HT-29 (cell line): ENCODE measurements at regions not wholly inside any gene's neighbourhood (a gene's known extent, or its start where the extent isn't known, plus 50 kb on each side); places are given as distances from the start of the nearest gene placed in this dataset.

ENCODE experiments used
- DNase-seq: peaks from one replicate; pipeline ENCODE4 v3.0.0-alpha.2; 2015; ENCODE audit warnings: low spot score

DNA sequence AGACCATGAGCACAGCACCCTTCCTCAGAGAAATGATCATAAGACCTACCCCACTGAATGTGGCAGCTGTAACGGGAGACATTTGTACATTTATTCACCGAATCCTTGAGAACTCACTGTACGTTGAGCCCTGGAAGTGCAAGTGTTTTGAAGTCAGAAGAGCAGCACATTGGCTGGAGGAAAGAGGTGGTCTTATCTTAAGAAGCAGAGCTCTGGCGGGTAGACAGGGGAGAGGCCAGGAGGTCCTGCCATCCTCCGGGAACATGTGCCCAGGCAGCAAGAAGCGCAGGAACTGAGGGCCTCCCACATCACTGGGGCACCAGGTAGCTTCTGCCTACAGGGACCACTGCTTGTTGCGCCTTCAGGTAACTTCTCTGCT, 169.2 kb upstream of the IRF2BP2 start:
- no peak for DNase-seq

DNA sequence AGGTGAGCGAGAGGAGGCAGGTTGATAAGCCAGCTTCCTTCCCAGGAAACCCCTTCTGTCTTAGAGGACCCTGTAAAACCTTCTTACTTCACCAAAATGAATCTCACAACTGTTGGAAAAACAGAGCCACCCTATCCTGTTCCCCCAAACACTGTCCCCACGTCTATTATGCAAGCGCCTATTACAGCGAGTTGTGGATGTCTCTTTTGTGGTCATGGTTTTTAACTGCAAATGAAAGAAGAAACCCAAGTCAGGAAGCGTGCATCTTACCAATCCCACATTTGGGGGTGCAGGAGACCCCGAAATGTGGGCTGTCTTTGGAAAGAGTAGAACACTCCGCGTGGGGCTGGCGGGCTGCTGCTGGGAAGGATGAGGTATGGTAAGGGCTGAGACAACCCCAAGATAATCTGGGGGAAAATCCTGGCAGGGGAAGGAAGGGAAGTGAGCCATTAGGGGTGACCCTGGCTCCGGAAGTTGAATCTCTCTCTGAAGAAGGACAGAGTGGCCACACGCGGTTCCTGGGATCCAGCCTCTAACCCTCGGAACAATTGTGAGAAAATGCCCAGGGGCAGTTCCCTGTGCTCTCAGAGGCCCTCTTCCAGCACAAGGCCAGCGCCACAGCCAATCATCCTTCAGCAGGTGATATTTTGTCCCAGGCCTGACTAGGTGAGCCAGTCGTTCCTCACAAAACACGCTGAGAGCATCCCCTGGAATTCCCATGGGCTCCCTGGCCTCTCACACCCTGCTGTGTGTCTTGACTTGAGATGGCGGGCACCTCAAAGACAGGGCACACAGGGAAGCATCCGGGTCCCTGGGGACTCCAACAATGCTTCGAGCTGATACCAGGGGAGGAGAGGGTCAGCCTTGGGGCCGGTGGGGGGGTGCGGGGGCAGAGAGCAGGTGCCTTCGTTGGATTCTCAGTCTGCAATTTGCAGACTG, 168.5 kb upstream of the IRF2BP2 start:
- no peak for DNase-seq

DNA sequence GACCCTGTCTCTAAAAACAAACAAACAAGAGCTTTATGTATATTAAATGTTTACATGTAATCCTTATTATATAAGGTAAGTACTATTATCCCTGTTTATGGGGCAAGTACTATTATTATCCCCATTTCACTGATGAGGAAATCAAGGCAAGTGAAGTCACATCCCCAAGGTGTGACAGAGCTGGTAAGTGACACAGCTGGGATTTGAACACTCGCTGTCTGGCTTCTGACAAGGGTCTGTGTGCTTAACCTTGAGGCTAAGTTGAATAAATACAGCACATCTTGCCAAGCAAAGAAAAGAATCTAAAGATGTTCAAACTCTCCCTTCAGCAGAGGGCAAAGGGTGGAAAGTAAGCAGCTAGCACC, 167.9 kb upstream of the IRF2BP2 start:
- DNase-seq = no peak

DNA sequence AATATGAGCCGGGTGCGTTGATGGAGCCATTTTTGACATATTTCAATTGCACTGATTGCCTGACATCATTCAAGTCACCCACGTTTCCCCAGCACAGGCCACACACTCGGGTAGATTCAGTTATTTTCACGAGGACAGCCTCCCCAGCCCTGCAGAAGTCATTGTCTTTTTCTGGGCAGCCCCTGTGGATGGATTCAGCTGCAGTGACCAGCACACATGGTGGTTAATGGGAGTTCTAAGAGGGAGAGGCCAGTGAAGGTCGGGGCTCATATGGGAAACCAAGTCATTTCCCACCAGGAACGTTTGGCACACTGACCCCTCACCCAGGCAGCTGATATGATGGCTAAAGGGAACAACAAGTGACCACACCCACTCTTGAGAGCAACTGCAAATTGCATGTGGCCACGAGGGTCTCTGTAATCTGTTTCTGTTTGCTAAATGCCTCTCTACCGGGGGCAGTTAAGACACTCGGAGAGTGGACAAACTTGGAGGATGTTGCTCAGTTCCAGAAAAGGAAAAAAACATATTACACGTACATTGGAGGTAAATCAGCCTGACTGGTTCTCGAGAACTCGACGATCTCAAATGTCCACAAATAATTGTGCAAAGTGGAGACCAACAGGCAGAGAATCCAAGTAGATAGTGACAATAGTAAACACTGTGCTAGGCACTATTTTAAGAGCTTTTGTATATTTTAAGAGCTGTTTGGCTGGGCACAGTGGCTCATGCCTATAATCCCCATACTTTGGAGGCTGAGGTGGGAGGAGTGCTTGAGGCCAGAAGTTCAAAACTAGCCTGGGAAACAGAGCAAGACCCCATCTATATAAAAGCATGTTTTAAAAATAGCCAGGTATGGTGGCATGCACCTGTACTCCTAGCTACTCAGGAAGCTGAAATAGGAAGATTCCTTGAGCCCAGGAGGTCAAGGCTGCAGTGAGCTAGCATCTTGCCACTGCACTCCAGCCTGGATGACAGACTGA, 167.2 kb upstream of the IRF2BP2 start:
- DNase-seq = no peak

DNA sequence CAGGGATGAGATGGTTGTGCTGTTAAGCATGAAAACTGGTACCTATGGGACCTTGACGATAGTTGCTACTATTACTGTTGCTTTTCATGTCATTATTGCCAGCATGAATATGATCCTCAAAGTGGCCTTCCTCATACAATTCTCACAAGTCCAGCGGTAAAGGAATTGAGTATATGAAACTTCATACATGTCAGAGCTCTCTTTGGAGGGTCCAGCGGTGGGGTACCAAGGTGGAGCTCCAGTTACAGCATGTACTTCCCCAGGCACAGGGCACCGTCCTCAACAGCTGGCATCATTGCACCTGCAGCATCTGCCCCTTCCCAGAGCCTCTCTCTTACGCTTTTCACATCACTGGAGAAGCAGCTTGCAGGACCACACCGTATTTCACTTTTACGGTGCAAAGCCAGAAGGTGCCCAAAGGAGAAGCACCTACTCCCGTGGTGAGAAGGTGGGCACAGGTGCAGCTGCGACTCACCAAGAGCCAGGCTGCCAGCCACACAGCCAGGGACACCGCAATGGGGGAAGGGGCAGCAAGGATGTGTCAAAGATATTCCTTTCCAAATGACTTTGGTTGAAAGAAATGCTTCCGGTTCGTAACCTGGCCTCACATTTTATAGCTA, 166.4 kb upstream of the IRF2BP2 start:
- DNase-seq = no peak

DNA sequence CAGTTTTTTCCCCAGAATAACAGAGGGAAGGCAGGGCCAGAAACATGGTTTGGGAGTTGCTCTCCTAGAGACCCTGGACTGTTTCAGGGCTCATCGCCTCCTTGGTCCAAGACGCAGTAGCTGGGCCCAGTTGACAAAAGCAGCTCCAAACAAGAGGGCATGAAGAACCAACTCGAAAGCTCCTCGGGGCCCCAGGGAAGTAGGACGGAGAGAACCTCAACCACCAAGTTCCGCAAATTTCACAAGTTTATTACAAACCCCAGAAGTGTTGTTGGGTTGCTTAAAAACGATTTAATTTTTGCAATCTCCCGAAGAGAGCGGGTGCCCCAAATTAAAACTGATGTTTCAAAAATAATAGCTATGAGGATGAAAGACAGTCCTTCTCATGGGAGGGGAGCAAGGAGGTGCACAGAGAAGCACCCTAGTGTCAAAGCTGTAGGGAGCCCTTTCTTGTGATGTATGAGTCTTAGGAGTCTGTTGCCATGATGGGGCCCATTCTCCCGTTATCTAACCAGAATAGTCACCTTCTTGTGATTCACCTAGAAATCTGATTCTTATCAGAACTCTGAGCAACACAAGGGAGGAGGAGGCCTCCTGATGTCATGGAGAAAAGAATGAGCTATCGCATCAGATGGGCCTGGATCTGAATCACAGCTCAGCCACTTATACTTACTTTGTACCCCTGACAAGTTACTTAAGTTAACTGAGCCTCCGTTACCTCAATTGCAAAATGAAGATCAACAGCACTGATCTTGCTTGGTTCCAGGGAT, 165.7 kb upstream of the IRF2BP2 start:
- no peak for DNase-seq

DNA sequence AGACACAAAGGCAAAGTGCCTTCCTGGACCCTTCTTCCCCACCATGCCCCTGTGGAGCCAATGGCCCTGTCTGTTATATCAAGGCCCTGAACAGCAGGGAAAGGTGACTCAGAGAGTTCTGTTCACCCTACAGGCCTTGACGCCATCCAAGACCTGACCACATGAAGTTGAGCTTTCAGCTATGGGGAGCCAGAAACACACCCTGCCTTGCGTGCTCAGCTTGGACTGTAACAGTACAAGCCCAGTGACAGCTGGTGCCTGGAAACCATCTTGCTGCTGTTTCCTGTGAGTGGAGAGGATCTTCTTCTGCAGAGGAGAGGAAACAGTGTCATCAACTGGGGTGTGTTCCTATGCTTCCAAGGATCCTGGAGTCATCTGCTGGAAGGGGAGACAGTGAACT, 165.0 kb upstream of the IRF2BP2 start:
- DNase-seq = no peak

DNA sequence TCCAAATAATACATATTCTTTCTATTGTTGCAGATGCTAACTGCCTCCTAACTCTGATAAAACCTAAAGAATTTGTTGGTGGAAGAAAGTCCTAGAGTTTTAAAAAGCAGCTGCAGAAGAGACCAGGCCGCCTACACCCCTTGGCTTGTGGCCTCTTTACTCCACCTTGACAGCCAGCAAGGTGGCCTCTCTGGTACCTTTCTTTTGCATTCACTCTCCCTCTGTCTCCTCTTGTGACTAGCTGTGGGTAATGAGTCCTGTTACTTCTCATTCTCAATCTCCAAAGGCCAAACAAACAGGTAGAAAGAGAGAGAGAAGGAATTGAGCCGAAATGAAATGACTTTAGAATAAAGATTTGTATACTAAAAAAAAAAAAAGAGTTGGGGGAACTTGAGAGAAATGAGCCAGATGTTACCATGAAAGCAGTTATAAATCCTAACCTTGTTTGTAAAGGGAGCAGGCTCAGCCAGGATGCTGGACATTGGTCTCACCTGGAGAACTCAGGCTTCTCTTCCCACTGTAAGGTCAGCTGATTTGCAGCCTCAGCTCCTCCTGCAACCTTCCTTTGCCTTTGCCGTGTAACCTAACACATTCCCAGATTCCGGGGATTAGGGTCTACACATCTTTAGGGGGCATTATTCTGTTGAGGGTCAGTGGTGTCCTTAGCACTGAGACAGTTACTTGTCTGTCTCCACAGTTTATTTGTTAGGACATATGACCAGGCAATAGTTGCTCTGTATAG, 164.1 kb upstream of the IRF2BP2 start:
- DNase-seq = no peak

DNA sequence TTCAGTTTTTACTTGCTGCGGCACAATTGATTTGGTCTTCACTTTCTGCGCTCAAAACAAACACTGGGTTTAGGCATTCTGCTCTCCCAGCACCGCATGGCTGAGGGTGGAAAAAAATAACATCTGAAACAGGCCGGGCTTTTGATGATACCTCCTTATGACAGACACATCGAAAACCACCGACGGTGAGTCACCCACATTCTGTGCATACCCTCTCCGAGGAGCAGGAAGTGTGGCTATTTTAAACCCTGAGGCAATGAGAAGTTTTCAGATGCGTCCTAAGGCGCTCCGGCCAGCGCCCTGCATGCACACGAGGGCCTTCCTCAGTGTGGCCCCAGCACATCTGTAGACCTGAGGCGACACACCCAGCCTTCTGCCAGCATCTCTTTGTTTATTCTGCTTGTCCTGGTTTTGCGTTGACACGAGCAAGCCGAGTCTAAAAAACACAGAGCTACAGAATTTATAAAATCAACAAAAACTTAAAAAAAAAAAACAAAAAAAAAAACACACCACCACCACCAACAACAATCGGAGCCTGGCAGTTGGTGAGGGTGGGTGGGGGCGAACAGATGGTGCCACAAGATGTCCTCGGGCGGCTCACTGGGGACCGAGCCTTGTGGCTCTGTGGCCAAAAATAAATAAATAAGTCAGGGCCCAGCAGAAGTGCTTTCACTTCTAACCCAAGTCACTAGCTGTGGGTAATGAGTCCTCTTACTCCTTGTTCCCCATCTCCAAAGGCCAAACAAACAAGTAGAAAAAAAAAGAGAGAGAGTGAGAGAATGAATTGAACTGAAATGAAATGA, 162.6 kb upstream of the IRF2BP2 start:
- DNase-seq = peak; percentile 95

DNA sequence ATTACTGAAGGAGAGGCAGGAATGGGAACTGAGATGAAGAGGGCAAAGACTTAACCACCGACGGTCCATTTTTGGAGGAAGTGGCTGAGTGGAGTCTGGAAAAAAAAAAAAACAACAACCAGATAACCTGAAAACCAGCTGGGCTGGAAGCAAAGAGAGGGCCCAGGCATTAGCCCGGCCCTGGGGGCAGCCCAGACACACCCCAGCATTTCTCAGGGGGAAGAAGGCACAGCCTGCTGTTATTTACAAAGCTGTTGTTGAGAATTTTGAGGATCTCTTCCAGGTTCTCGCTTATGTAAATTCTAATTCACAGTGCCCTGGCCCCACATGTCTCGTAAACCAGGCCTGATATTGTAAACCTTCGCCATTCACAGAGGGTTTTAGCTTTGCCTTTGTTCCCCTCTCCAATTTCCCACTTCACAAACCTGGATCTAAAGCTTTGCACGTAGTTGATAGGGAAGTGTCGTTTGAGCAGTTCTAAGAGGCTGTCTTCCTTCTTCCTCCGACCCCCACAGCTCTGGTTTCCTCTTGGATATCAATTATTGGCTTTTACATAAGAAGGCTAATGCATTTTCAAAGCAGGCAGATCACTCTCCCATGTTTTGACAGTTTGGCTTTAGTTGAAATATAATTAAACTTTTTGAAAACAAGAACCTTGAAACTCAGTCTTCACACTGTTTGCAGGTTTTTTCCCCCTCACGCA, 161.8 kb upstream of the IRF2BP2 start:
- no peak for DNase-seq

DNA sequence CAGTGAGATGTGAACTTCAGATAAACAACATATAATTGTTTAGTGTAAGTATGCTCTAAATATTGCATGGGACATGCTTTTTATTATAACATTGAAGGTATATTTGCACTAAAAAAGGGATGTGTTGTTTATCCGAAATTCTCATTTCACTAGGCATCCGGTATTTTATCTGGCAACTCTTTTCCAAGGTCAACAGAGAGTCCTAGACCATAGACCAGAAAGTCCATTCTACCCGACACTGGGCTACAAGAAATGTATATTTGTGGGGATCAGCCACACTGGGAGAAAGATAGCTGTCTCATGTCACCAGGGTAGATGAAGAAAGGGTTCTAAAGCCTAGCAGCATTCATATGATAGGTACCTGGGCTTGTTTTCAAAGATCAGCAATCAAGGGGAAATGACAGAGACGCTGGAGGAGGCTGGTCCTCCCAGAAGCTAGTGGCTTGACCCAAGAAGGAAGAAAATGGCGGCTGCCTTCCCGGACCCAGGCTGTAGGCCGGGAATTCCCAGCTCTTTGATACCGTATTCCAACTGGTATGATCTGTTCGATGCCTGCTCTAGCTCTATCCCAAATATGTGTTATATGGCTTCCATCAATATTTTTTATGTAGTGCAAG, 161.1 kb upstream of the IRF2BP2 start:
- DNase-seq = no peak

DNA sequence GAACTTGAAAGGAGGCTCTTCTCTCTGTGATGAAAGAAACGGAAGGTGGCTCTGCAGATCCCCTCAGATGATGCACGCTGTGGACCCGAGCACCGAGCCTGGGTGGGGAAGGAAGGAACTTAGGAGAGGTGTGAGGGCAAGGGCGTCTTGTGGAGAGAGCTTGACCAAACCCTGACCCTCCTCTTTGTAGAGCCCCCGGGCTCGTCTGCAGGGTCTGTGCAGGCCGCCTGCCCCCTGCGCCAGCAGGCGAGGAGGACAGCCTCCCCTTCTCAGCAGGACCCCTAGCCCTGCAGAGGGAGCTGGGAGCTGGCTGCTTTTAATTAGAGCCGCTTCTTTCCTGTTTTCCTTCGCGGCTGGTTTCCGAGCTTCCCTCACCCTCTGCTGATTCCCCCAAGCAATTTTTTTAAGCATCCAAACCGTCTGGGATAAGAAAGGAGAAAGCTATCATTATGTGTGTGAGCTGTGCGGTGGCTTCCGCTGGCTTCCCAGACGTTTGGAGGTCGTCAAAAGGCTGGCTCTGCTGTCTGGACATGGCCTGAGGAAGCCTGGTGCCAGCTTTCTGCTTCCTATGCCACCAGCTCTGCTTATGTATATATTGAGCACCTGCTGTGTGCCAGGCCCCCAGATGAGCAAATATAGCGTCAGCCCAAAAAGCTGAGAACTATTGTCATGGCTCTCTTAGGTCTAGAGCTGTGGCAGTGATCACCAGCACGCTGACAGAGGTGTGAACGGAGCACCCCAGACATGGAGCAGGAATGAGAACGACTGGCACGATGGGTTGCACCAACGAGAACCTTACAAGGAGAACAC, 160.2 kb upstream of the IRF2BP2 start:
- DNase-seq = no peak

DNA sequence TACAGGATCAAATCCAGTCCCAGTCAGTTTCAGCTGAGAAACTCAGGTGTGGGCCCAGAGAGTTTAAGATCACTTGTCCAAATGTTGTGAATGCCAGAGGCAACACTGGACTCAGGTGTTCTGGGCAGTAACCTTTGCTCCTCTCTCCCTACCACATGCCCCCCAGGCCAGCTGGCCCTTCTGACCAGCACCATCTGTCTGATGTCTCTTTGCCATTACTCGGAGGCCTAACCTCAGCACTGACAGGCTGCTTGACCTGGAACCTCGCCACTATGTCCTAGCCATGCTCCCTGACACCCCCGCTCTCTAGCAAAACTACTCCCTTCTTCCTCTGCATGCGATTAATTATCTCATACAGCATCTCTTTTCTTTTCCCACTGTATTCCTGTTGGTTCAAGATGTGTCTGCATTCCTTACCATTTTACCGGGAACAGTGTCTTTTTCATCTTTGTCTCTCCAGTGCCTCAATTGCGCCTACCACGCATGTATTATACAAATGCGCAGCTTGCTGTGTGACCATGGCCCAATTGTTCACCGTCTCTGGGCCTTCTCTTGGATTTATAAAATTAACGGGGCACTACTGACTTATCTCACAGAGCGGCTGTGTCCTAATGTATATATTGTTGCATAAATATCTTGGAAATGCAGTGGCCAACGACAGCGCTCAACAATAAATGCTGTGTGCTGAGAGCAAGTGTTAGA, 159.5 kb upstream of the IRF2BP2 start:
- no peak for DNase-seq

DNA sequence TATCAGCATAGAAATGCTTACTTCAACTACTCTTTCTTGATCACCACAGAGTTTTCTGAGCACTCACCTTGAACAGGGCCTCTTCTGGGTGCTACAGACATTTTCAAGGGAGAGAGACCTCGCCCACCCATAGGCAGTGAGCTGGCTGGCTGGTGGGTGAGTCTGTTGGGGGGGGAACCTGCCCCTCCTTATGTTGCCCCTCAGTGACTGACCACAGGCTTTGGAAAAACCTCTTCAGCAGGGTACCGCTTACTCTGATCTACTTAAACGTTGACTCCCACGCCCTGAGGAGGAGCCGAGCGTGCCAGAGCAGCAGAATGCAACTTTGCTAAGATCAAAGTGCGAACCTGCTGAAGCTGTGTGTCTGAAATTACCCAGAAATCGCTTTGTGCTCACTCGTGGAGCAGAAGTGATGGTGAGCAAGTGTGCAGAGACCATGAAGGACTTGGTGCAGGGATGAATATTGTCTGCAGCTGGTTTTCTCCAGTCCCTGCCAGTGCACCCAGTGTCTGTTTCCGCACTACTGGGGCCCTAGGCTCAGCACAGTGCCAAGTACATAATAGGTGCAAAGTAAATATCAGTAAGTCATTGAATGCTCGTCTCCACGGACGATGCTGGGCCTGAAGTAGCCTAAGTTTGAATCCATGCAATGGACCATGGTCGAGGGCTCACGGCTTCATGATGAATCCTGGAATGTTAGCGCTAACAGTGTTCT, 158.7 kb upstream of the IRF2BP2 start:
- DNase-seq = no peak

DNA sequence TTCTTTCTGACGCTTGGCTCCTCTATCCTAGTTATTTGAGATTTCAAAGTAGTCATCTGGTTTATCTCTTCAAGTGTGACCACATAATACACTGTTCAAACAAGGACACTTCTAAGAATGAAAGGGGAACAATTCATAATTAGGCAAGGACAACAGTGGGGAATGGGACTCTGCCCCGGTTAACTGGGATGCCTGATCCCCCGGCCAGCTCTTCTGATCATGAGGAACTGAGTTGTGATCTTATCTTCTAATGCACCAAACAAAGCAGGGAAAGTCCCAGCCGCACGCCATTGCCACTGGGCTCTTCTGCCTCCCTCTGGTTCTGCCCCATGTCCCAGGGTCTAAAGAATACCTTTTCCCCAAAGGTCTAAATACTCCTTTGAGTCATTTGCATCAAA, 158.2 kb upstream of the IRF2BP2 start:
- DNase-seq = no peak

DNA sequence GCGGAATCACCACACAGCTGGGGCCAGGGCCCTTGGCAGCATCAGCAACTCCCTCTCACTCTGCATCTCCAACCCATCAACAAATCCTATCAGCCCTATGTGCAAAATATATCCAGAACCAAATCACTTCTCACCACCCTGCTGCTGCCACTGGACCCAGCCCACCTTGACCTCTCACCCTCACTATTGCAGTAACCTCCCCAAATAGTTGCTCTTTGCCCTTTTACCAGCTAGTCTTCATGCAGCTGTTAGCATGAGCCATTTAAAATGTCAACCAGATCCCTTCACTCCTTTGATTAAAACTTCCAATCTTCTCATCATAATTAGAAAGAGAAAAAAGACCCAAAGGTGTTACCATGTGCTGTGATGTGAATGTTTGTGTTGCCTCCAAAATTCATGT, 155.7 kb upstream of the IRF2BP2 start:
- no peak for DNase-seq

DNA sequence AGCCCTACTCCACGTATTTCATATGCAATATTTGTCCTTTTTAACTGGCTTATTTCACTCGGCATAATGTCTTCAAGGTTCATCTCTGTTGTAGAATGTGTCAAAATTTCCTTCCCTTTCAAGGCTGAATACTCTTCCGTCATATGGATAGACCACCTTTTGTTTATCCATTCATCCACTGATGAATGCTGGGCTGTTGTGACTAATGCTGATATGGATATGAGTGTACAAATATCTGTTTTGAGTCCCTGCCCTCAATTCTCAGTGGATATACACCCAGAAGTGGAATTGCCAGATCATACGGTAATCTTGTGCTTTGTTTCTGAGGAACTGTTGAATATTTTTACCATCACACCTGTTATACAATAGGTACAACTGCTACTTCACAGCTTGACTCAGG, 155.2 kb upstream of the IRF2BP2 start:
- DNase-seq = no peak
